ENCODE measurements at regions not wholly inside any gene's neighbourhood (a gene's known extent, or its start where the extent isn't known, plus 50 kb on each side); places are given as distances from the start of the nearest gene placed in this dataset.
"Not testable (repeated sequence)": the region's sequence is repeated elsewhere in the genome, so short reads cannot be mapped to it uniquely, and the experiment has no call there.

GRCh38 chr6:26234421-26235301 is 130.3 kb upstream of the BTN3A2 start:
- DNase-seq (ENCODE audit: low read depth in 2 of 2) = peak; percentile 46

- DNase-seq (ENCODE audit: low read depth in 2 of 2) = no peak
These were observed 129.7 kb upstream of the BTN3A2 start for GRCh38 chr6:26235302-26235670.

- not testable (repeated sequence) for DNase-seq (ENCODE audit: low read depth in 2 of 2)
These were observed 125.6 kb upstream of the BTN3A2 start for GRCh38 chr6:26239415-26239814.

GRCh38 chr6:26240157-26241032 is 124.6 kb upstream of the BTN3A2 start:
- peak; percentile 39 to 59 for DNase-seq (ENCODE audit: low read depth in 2 of 2)

GRCh38 chr6:26241033-26241895 is 123.7 kb upstream of the BTN3A2 start:
- DNase-seq (ENCODE audit: low read depth in 2 of 2) = peak; percentile 51 to 61

GRCh38 chr6:26243132-26243531 is 121.9 kb upstream of the BTN3A2 start:
- no peak for DNase-seq (ENCODE audit: low read depth in 2 of 2)

GRCh38 chr6:26243752-26244151 is 121.2 kb upstream of the BTN3A2 start:
- DNase-seq (ENCODE audit: low read depth in 2 of 2) = no peak

GRCh38 chr6:26246058-26246457 is 118.9 kb upstream of the BTN3A2 start:
- no peak for DNase-seq (ENCODE audit: low read depth in 2 of 2)

GRCh38 chr6:26246553-26246952 is 118.4 kb upstream of the BTN3A2 start:
- no peak for DNase-seq (ENCODE audit: low read depth in 2 of 2)

- DNase-seq (ENCODE audit: low read depth in 2 of 2) = no peak
These were observed 115.4 kb upstream of the BTN3A2 start for GRCh38 chr6:26249707-26249956.

- DNase-seq (ENCODE audit: low read depth in 2 of 2) = peak in 1 of 2 donors; percentile 52
These were observed 114.9 kb upstream of the BTN3A2 start for GRCh38 chr6:26249957-26250697.

GRCh38 chr6:26250698-26251044 is 114.3 kb upstream of the BTN3A2 start:
- no peak for DNase-seq (ENCODE audit: low read depth in 2 of 2)

- DNase-seq (ENCODE audit: low read depth in 2 of 2) = peak in 1 of 2 donors; percentile 17
These were observed 113.5 kb upstream of the BTN3A2 start for GRCh38 chr6:26251354-26252076.

- no peak for DNase-seq (ENCODE audit: low read depth in 2 of 2)
These were observed 112.9 kb upstream of the BTN3A2 start for GRCh38 chr6:26252077-26252472.

- DNase-seq (ENCODE audit: low read depth in 2 of 2) = no peak
These were observed 110.3 kb upstream of the BTN3A2 start for GRCh38 chr6:26254724-26255123.

GRCh38 chr6:26257272-26257671 is 107.7 kb upstream of the BTN3A2 start:
- DNase-seq (ENCODE audit: low read depth in 2 of 2) = no peak

GRCh38 chr6:26258212-26258977 is 106.6 kb upstream of the BTN3A2 start:
- DNase-seq (ENCODE audit: low read depth in 2 of 2) = no peak

- no peak for DNase-seq (ENCODE audit: low read depth in 2 of 2)
These were observed 104.8 kb upstream of the BTN3A2 start for GRCh38 chr6:26260110-26260637.

- no peak for DNase-seq (ENCODE audit: low read depth in 2 of 2)
These were observed 104.1 kb upstream of the BTN3A2 start for GRCh38 chr6:26260725-26261490.
